GM21367 (cell line): ENCODE measurements at regions not wholly inside any gene's neighbourhood (a gene's known extent, or its start where the extent isn't known, plus 50 kb on each side); places are given as distances from the start of the nearest gene placed in this dataset.

Experiments used
- ATAC-seq: cut with Tn5 transposase; IDR thresholded peaks from one replicate; pipeline ENCODE4 v1.9.1; 2021; ENCODE audit not compliant: unreplicated experiment

DNA sequence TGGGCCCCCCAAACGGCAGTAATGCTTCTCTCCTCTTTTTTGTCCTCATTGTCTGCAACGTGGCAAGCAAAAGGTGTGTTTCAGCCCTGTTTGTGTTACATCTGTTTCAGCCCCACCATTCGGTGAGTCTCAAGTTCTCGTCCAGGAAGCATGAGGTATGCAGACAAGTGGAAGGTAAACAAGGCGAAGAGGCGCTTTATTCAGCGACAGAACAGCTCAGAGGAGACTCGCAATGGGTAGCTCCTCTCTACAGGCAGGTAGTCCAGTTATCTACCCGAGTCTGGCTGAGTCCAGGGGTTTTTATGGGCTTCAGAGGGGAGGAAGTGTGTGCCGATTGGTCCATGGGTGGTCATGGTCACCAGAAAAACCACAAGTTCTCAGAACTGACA is 733.4 kb upstream of the CDH7 start:
- no peak for ATAC-seq

DNA sequence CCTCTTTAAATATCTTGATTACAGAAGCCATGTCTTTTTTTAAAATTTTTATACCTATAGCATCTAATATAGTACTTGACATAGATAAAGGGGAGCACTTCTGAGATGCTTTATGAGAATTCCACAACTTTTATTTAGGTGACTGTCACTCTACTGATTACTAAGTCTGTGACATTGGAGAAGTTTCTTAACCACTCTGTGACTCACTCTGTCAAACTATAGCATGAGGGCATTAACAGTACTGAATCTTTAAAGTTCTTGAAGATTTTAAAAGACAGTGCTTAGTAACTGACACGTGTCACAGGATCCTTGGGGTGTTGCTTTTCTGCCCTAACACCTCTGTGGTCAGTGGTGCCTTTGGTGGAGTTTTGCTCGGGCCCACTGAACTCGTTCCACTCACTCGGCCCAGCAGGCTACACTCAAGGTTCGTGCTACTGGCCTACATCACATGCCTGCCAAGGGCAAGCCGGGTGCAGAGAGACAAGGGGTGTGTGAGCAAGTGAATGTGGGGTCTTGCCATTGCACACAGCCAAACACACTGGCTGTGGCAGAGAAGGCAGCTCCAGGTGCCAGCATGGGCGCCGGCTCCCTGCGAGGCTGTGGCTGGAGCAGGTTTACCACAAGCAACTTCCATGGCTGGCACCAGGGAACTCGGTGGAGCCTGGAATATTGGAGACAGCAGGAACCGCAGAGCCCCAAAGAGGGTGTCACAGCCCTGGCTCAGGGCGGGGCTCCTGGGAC is 734.0 kb upstream of the CDH7 start:
- no peak for ATAC-seq

DNA sequence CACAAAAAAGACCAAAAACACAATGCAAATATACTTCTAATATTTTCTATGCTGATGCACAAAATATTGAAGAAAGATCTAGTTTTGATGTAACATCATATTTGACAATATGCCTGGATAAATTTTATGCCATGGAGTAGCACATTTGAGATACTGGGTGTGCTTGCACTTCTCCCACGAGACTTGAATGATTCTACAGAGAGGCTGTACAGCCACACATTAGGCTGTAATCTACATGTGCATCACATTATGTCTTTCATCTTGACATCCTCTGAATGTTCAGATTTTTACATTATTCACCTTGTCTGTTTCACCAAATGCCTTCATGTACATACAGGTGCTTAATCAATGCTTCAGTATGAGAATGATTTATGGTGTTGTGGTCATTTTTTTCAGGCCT is 756.4 kb upstream of the CDH7 start:
- no peak for ATAC-seq

DNA sequence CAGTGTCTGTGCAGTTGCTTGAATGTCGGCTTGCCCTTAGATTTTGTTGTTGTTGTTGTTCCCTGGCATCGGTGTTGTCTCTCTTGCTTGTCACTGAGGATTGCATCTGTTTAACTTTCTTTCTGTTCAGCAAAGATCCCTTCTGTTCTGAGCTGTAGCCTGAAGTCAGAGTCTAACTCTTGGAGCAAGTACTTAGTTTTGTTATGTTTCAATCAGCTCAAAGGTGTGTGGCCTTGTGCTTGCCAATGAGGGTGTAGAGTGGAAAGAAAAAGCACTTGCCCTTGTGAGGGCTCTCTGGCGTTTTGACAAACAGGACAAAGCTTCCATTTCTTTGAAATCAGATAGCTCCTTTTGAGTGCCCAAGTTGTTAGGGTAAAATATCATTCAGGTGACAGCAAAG is 757.1 kb upstream of the CDH7 start:
- ATAC-seq = no peak

DNA sequence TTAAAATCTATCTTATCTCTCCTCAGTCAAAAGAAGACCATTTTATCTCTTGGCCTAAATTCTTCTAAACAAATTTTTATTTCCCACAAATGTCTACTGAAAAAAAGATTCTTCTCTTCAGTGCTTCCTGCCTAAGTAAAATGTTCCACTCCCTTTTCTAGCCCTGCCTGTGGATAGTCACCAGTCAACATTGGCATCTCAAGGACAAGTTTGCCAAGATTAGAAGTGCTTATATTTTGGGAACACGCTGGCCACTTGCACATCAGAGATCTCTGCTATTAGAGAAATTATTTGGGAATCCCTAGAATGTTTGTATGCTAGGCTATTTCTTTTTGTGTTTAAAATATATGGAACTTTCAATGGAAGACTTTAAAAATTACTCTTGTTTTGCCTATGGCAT is 758.2 kb upstream of the CDH7 start:
- ATAC-seq = no peak

DNA sequence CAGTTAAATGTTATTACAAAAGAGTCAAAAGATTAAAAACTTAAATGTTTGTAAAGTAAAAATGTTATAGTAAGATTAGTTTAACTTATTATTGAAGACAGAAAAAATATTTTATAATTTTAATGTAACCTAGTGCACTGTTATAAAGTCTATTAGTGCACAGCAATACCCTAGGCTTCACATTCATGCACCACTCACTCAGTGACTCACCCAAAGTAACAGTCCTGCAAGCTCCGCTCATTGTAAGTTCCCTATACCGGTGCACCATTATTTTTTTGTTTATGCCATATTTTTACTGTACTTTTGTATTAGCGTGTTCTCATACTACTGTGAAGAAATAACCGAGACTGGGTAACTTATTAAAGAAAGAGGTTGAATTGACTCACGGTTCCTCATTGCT is 759.7 kb upstream of the CDH7 start:
- ATAC-seq = no peak

DNA sequence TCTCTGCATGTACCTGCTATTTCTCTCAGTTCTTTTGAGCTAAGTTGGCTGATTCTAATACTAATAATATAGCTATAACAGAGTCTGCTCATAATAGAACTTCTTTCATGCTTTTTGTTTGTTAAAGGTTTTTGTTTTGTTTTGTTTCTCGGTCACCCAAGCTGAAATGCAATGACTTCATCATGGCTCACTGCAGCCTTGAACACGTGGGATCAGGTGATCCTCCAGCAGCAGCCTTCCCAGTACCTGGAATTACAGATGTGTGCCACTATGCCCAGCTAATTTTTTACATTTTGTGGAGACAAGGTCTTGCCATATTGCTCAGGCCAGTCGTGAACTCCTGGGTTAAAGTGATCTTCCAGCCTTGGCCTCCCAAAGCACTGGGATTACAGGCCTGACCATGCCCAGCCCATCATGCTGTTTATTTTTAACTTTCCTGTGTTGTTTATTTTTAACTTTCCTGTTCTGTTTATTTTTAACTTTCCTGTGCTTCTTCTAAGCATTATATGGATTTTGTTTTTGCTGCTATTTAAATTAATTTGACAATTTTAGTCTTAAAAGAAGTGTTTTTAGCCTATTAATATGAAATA is 763.8 kb upstream of the CDH7 start:
- no peak for ATAC-seq

DNA sequence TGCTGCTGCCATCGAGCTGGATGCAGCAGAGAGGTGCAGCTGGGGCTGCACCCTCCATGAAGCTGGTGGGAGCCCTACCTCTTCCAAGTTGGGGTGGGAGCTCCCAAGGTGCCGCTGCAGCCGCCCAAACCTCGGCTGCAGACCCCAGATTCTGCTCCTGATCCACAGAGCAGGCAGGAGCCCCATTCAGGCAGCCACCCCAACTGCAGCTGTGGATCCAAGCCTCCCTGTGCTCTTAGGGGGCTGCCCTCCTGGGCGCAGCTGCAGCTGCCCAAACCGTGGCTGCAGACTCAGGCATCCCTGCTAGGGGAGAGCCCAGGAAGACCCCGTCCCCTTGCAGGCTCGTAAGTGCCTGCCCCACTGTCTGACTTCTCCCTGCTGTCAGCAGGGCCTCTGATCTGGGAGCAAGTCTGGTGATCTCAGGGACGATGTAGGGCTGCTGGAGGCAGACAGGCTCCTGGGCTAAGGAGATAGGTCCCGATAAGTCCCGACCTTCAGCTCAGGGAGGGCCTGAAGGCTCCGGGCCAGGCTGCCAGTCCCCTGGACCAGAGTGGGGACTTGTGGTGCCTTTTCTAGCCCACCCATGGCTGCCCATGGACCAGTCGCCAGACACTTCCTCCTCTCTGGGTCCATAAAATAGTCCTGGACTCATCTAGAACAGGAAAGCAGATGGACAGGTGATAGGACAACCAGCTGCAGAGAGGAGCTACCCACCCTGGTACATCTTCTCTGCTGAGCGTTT is 767.1 kb upstream of the CDH7 start:
- no peak for ATAC-seq

DNA sequence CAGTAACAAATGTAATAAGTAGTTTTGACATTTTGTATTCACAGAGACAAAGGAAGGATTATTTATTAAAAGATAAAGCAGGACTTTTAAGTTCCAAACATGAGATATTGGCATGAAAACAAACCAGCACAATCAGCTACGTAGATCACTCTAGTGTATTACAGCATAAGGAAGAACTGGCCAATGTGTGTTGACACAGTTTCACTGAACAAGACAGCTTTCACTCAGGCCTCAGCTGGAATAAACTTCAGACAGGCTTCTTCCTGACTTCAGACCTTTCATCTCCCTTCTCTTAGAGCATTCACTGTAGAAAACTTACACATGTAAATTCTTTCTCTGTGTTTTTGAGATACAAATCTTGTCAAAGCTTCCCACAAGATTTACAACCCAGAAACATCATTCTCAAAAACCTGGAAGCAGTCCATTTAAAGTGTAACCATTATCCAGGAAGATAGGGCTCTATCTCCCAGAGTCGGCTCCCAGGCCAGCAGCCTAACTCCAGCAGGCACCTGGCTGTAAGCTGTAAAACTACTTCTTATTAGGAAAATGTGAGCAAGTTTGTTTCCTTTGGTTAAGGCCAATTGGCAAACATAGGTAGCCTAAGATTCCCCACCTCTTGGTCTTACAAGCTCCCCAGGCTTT is 768.3 kb upstream of the CDH7 start:
- ATAC-seq = no peak

DNA sequence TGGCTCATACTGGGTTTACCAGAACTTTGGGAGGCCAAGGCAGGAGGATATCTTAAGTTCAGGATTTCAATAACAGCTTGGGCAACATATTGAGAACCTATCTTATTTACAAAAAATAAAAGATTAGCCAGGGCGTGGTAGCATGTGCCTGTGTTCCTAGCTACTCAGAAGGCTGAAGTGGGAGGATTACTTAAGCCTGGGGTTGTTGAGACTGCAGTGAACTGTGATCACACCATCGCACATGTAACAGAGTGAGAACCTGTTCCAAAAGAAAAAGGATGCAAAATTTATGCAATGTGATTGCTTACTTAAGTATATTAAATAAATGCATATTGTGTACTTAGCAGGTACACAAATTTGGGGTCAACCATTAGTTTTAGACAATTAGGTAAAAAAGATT is 768.9 kb upstream of the CDH7 start:
- ATAC-seq = no peak

DNA sequence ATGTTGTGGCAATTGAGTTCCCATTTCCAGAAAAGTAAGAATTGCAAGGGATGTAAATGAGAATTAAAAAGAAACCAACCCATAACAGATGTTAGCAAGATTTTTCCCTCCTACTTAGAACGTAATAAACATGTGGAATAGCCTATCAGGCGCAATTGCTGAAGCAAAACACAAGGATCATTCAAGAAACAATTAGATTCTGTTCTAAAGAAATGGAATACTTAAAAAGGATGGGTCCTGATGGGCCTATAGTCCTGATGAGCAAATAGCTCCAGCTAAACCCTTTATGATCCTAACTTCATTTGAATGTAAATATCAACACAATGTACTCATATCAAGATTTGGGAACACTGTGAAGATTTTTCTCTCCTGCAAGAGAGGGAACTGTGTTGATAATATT is 771.0 kb upstream of the CDH7 start:
- ATAC-seq = no peak

DNA sequence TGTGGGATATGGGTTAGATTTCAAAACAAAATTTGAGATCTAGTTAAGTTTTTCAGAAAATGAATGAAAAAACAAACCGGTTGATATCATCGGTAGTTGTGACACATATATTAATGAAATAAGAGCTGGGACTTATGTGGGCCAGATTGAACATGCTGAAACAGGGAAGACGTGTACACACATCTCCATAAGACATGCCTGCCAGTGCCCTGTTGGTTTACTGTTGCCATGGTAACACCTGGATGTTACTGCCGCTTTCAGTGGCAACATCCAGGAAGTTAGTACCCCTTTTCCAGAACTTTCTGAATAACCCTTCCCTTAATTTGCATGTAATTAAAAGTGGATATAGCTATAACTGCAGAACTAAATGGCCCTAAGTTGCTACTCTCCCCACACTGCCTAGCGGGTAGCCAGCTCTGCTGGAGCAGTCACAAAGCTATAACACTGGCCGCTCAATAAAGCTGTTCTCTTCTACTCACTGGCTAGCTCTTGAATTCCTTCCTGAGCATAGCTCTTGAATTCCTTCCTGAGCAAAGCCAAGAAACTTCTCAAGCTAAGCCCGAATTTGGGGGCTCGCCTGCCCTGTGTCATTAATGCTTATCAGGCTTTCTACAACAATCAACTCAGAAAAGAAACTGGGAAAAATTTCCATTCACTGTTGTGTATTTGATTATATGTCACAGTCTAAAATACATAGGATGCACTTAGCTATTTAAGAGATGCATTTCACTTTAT is 776.3 kb upstream of the CDH7 start:
- ATAC-seq = no peak

DNA sequence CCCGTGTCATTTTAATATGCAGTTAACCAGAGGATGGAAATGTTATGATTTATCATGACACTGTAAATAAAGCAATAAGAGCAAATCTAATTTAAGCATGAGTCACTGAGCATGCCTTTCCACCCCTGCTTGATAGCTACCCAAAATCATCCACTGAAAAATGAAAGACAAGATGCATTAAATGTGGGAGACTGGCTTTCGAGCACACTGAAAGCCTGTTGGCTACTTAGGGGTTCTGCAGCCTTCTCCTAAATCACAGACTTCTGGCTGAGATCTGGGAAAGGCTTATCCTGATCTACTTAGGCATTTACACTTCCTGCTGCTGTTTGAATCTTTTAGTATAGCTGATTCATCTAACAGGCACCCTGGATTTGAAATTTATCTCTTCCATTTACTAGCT is 778.3 kb upstream of the CDH7 start:
- no peak for ATAC-seq

DNA sequence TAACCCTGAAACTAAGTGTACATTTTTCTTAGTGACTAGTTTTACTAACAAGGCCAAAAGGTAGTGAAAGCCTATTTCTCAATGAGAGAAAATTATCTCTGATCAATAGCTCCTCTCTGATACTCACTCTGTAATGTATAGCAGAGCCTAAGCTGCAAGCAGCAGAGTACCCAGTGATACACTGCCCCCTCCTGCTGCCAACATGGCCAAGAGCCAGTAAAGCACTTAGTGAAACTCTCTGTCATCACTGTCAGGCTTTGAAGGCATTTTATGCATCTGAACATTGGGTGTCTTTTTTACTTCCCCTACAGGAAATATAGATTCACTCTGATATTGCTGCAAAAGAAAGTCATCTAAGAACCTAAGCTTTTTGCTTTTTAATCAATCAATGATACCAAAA is 784.1 kb upstream of the CDH7 start:
- ATAC-seq = no peak

DNA sequence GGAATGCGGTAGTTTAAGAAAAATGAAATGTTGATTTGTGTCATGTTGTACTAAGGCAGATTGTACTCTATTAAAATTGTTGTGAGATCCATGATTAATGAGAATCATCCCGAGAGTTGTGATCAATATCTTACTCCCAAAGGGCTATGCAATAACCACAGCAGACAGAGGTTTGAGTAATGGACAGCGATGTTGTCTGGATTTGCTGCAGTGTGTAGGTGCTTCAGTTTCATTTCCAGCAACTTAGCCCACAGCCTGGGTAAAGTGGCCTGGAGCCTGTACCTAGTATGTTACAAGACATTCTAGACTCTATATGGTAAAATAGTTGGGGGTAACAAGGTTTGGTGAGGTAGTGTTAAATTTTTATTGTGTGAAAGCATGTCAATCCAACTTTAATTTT is 794.3 kb upstream of the CDH7 start:
- no peak for ATAC-seq

DNA sequence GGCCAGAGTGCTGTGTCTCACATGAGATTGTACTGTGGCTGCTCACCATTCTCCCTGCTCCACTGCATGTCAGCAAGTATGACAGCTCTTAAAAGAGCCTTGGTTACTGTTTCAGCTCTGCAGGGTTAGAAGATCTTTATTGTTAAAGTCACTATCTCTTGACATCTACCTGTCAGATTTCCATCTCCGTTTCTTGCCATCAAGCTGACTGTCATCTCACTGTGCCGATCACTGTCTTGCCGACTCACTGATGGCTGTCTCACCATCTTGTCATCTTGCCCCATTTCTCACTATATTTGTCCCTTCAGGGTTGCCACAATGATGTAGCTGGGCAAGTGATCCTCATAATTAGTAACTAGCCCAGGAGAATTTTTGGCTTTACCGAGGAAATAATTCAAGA is 800.9 kb upstream of the CDH7 start:
- ATAC-seq = no peak

DNA sequence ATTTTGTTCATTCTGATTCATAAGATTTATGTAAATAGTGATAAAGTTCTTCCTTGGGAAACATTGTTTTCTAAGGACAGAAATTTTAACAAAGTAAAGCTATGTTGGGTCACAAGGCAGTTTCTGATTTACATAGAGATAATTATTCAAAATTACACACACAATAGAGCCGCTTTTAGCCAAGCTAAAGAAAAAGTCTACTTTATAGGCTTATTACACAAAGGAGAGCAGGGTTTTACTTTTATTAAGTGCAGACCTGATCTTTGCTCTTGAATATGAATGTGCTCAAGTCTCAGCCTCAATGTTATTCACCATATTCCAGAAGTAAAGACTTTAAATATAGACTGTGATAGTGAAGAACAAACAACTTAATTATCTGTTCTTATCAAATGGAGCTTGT is 787.8 kb upstream of the LINC00305 start:
- no peak for ATAC-seq

DNA sequence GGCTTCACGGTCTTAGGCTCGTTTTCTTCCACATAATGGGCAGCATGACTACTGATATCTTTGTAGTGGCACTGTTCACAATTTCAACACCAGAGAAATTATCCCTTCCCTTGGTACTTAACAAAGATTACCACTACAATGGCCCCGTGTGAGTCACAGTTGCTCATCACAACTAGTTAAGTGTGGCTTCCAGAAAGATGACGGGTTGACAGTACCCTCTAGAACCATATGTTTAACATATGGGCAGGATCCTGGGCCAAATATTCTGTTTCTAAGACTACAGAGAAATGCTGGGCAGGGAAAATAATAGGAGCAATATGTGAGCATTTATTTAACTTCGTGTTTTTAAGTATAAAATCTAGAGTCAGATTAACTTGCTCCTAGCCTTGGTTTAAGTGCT is 780.1 kb upstream of the LINC00305 start:
- ATAC-seq = no peak

DNA sequence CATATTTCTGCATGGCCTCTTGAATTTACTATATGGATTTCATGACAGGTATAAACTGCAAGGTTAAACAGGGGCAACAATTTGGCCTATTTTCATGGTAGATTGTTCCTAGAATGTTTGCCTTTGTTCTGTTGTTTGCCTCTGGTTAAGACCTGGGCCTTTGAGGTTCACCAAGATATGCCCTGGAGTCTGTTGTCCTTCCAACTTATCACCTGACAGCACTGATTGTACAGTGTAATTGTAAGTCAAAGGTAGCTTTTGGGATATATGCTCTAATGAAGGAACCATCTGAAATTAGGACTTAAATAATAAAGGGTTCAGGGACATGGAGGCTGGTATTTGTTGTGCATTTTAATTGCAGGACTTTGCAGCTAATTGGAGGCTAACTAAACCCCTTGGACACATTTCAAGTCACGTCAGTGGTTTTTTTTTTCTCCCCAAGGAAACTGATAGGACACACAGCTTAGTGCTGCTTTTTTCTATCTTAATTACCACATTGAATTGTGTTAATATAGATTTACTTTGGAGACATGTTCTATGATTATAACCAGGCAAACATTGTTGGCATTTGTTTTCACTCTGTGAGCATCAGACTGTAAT is 771.2 kb upstream of the LINC00305 start:
- no peak for ATAC-seq

DNA sequence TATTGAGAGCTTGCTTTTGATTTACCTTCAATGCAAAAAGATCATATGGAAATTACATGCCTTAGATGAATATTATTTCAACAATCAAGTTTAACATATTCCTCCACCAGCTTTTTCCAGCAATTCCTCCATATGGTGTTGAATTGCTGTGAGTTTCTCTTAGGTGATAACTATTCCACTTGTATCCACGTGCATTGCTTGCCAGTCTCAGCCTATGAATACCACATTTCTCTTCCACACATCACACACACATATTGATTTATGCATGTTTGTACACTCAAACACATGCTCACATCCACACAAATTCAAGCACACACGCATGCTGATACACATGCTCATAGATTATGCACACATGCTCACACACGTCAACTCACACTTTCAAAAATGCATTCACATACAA is 770.0 kb upstream of the LINC00305 start:
- no peak for ATAC-seq

DNA sequence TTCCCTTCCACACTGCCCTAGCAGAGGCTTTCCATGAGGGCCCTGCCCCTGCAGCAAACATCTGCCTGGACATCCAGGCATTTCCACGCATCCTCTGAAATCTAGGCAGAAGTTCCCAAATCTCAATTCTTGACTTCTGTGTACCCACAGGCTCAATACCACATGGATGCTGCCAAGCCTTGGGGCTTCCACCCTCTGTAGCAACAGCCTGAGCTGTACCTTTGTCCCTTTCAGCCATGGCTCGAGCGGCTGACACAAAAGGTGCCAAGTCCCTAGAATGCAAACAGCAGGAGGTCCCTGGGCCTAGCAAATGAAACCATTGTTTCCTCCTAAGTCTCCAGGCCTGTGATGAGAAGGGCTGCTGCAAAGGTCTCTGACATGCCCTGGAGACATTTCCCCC is 744.5 kb upstream of the LINC00305 start:
- ATAC-seq = no peak
